HepG2 (cell line): ENCODE measurements at regions not wholly inside any gene's neighbourhood (a gene's known extent, or its start where the extent isn't known, plus 50 kb on each side); places are given as distances from the start of the nearest gene placed in this dataset.

Source experiments
- ATM ChIP-seq: fragments of 450-650 bp; IDR thresholded peaks from 2 replicates; pipeline ENCODE4 v1.7.1; 2017; ENCODE audit warnings: mild to moderate bottlenecking, borderline replicate concordance
- BCLAF1 ChIP-seq: fragments of 450-650 bp; IDR thresholded peaks from 2 replicates; pipeline ENCODE4 v1.6.1; 2017; ENCODE audit warnings: mild to moderate bottlenecking
- CBFB ChIP-seq: sonication (generic); formaldehyde crosslinking; IDR thresholded peaks from 2 replicates; pipeline ENCODE4 v1.4.0; 2020; ENCODE audit warnings: missing genetic modification reagents
- DNMT3B ChIP-seq: conservative IDR thresholded peaks from 2 replicates; pipeline ENCODE4 v1.6.1; 2016; ENCODE audit warnings: missing biosample characterization, control low read depth
- FLYWCH1 ChIP-seq: sonication (generic); formaldehyde crosslinking; IDR thresholded peaks from 2 replicates; pipeline ENCODE4 v1.8.1; 2023; ENCODE audit warnings: mild to moderate bottlenecking, missing genetic modification reagents
- HIVEP1 ChIP-seq: sonication (generic); formaldehyde crosslinking; IDR thresholded peaks from 2 replicates; pipeline ENCODE4 v1.4.0; 2020; ENCODE audit warnings: mild to moderate bottlenecking, missing genetic modification reagents
- MTA3 ChIP-seq: sonication (generic); formaldehyde crosslinking; IDR thresholded peaks from 2 replicates; pipeline ENCODE4 v1.4.0; 2020; ENCODE audit warnings: missing genetic modification reagents
- NFE2 ChIP-seq: sonication (generic); formaldehyde crosslinking; IDR thresholded peaks from 2 replicates; pipeline ENCODE4 v1.4.0; 2020; ENCODE audit warnings: missing genetic modification reagents
- POGZ ChIP-seq: sonication (generic); formaldehyde crosslinking; IDR thresholded peaks from 2 replicates; pipeline ENCODE4 v1.4.0; 2020; ENCODE audit warnings: mild to moderate bottlenecking, missing genetic modification reagents
- RAD51 ChIP-seq: fragments of 450-650 bp; IDR thresholded peaks from 2 replicates; pipeline ENCODE4 v1.6.1; 2016; ENCODE audit warnings: borderline replicate concordance
- RORA ChIP-seq: sonication (generic); formaldehyde crosslinking; IDR thresholded peaks from 2 replicates; pipeline ENCODE4 v1.5.0; 2020; ENCODE audit warnings: mild to moderate bottlenecking, missing genetic modification reagents, moderate library complexity
- SMAD3 ChIP-seq: sonication (generic); formaldehyde crosslinking; IDR thresholded peaks from 2 replicates; pipeline ENCODE4 v1.4.0; 2020; ENCODE audit warnings: missing genetic modification reagents
- TCF12 ChIP-seq, 2 experiments: fragments of 450-650 bp in 1 of 2; sonication (generic) in 1 of 2; formaldehyde crosslinking in 1 of 2; IDR thresholded peaks; 2 replicates each; pipeline versions ENCODE4 v1.6.1 to v1.8.0; 2017 to 2022; ENCODE audit warnings: antibody characterized with exemption in 1 of 2, mild to moderate bottlenecking in 1 of 2, missing genetic modification reagents in 1 of 2, moderate library complexity in 1 of 2
- TFDP1 ChIP-seq: IDR thresholded peaks from 2 replicates; pipeline ENCODE4 v1.6.1; 2016; ENCODE audit warnings: missing compliant biosample characterization, missing genetic modification reagents, borderline replicate concordance
- THYN1 ChIP-seq: sonication (generic); formaldehyde crosslinking; IDR thresholded peaks from 2 replicates; pipeline ENCODE4 v1.8.1; 2023; ENCODE audit warnings: low read depth, mild to moderate bottlenecking, moderate library complexity, missing genetic modification reagents, borderline replicate concordance
- ZBTB7B ChIP-seq: sonication (generic); formaldehyde crosslinking; IDR thresholded peaks from 2 replicates; pipeline ENCODE4 v1.4.0; 2020; ENCODE audit warnings: missing genetic modification reagents
- ZNF224 ChIP-seq: sonication (generic); formaldehyde crosslinking; IDR thresholded peaks from 2 replicates; pipeline ENCODE4 v1.5.0; 2020; ENCODE audit warnings: mild to moderate bottlenecking, missing genetic modification reagents
- ZNF329 ChIP-seq: sonication (generic); formaldehyde crosslinking; IDR thresholded peaks from 2 replicates; pipeline ENCODE4 v1.9.0; 2021; ENCODE audit warnings: low read depth, mild to moderate bottlenecking, missing genetic modification reagents
- ZNF382 ChIP-seq: sonication (generic); formaldehyde crosslinking; IDR thresholded peaks from 2 replicates; pipeline ENCODE4 v1.5.0; 2020; ENCODE audit warnings: missing genetic modification reagents, mild to moderate bottlenecking, borderline replicate concordance
- TF ChIP-seq, protein P1 (sequence below): sonication (generic); formaldehyde crosslinking; IDR thresholded peaks from 2 replicates; pipeline ENCODE4 v1.5.0; 2020; ENCODE audit warnings: missing genetic modification reagents
- TF ChIP-seq, protein P2 (sequence below): sonication (generic); formaldehyde crosslinking; IDR thresholded peaks from 2 replicates; pipeline ENCODE4 v1.5.0; 2020; ENCODE audit warnings: mild to moderate bottlenecking, missing genetic modification reagents, borderline replicate concordance

- no peak for TF ChIP-seq TCF12 (IDR thresholded peaks at IDR 0.05)
- no peak for TF ChIP-seq TCF12 (CRISPR knock-in tag; IDR thresholded peaks at IDR 0.05)
- TF ChIP-seq ZNF329 (CRISPR knock-in tag): no peak
- no peak for TF ChIP-seq RORA (CRISPR knock-in tag)
- peak; percentile 39; the same call in 1 of the 2 replicates for TF ChIP-seq POGZ
- TF ChIP-seq ZNF382 (CRISPR knock-in tag): no peak
- no peak for TF ChIP-seq ATM
- 0 out of 2 replicates have a peak, but pooled peaks have one; percentile 4 for TF ChIP-seq ZBTB7B (CRISPR knock-in tag)
- TF ChIP-seq RAD51: 0 out of 2 replicates have a peak, but pooled peaks have one; percentile 13
- no peak for TF ChIP-seq BCLAF1
- TF ChIP-seq, protein P1, sequence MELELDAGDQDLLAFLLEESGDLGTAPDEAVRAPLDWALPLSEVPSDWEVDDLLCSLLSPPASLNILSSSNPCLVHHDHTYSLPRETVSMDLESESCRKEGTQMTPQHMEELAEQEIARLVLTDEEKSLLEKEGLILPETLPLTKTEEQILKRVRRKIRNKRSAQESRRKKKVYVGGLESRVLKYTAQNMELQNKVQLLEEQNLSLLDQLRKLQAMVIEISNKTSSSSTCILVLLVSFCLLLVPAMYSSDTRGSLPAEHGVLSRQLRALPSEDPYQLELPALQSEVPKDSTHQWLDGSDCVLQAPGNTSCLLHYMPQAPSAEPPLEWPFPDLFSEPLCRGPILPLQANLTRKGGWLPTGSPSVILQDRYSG (CRISPR knock-in tag): no peak
- no peak for TF ChIP-seq SMAD3
- no peak for TF ChIP-seq HIVEP1
- TF ChIP-seq THYN1 (CRISPR knock-in tag): peak; percentile 86; the same call in 1 of the 2 replicates
- TF ChIP-seq, protein P2, sequence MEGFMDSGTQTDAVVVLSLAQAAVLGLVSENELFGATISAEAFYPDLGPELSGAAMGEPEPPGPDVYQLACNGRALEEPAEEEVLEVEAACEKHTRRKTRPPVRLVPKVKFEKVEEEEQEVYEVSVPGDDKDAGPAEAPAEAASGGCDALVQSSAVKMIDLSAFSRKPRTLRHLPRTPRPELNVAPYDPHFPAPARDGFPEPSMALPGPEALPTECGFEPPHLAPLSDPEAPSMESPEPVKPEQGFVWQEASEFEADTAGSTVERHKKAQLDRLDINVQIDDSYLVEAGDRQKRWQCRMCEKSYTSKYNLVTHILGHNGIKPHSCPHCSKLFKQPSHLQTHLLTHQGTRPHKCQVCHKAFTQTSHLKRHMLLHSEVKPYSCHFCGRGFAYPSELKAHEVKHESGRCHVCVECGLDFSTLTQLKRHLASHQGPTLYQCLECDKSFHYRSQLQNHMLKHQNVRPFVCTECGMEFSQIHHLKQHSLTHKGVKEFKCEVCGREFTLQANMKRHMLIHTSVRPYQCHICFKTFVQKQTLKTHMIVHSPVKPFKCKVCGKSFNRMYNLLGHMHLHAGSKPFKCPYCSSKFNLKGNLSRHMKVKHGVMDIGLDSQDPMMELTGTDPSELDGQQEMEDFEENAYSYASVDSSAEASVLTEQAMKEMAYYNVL (CRISPR knock-in tag): peak; percentile 92; the same call in 1 of the 2 replicates
- peak; percentile 98 for TF ChIP-seq NFE2
- no peak for TF ChIP-seq TFDP1
- no peak for TF ChIP-seq ZNF224 (CRISPR knock-in tag)
- no peak for TF ChIP-seq FLYWCH1 (CRISPR knock-in tag)
- peak; percentile 88; the same call in 1 of the 2 replicates for TF ChIP-seq DNMT3B (CRISPR knock-in tag)
- no peak for TF ChIP-seq MTA3 (CRISPR knock-in tag)
- no peak; the same call in 1 of the 2 replicates for TF ChIP-seq CBFB
These were observed 79.8 kb upstream of the SESTD1 start (continued) for GRCh38 chr2:179344280-179344964.
